ENCODE measurements at regions not wholly inside any gene's neighbourhood (a gene's known extent, or its start where the extent isn't known, plus 50 kb on each side); places are given as distances from the start of the nearest gene placed in this dataset.

DNA sequence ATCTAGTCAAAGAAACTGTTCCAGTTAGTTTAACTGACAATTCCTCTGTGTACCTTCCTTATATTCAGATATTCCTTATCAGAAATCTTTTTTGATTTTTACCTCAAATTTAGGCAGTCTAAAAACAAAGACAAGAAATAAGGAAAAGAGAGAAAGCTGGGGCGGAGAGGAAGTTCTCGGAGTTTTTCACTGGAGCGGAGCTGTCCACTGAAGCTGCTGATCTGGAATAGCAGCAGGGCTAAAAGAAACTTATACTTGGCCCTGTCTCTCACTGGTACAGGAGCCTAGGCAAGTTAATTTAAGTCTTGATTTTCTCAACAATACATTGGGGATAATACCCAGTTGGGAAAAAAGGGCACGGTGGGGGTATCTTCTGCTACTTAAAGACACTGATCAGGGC is 59.2 kb upstream of the CYP2D6 start:
- TF ChIP-seq, protein P1, sequence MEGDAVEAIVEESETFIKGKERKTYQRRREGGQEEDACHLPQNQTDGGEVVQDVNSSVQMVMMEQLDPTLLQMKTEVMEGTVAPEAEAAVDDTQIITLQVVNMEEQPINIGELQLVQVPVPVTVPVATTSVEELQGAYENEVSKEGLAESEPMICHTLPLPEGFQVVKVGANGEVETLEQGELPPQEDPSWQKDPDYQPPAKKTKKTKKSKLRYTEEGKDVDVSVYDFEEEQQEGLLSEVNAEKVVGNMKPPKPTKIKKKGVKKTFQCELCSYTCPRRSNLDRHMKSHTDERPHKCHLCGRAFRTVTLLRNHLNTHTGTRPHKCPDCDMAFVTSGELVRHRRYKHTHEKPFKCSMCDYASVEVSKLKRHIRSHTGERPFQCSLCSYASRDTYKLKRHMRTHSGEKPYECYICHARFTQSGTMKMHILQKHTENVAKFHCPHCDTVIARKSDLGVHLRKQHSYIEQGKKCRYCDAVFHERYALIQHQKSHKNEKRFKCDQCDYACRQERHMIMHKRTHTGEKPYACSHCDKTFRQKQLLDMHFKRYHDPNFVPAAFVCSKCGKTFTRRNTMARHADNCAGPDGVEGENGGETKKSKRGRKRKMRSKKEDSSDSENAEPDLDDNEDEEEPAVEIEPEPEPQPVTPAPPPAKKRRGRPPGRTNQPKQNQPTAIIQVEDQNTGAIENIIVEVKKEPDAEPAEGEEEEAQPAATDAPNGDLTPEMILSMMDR (IDR thresholded peaks at IDR 0.05; ENCODE audit: insufficient read depth, low read depth, low read length) = no peak
- TF ChIP-seq EZH2 (IDR thresholded peaks at IDR 0.05; ENCODE audit: insufficient read depth, low read length) = no peak

Measured in astrocyte (in vitro differentiated cells and primary cell).